IPS-NIHi11 (cell line): ENCODE measurements at regions not wholly inside any gene's neighbourhood (a gene's known extent, or its start where the extent isn't known, plus 50 kb on each side); places are given as distances from the start of the nearest gene placed in this dataset.

ENCODE experiments used
- DNase-seq: peaks from one replicate; pipeline ENCODE4 v3.0.0; 2012; ENCODE audit warnings: mixed read lengths, low spot score

DNA sequence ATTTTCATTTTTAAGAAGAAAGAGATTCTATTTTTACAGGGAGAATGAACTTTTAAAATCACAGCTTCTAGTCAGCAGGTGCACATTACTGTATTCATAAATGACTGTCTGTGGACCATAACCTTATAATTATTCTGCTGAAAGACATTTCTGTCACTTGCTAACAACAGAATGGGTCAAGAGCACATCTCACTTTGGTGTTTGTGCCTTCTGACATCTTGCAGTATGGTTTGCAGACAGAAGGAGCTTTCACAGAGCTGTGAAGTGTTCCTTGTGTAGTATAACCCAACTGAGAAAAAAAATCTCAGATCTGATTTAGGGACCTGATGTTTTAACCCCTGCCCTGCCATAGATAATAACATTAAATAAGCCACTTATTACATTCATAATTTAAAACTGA is 131.4 kb upstream of the CTSO start:
- no peak for DNase-seq

DNA sequence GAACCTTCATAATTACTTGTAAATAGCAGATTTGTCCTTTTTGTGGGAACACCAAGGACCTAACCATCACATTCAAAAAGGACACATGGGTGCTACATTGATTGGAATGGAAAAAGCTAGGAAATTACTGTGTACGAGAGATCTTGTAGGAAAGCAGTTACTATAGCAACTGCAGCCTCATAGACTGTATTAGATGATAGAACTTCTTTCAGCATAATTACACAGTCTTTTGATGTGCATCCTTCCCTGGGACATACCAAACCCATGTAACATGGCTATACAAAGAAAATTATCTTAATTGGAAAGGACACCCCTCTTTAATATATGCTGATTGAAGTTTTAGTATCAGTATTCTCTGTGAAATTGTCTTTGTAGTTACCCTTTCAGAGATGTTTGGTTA is 130.7 kb upstream of the CTSO start:
- no peak for DNase-seq

- no peak for DNase-seq
Measured at GRCh38 chr4:156073976-156074375, 120.3 kb upstream of the CTSO start.

DNA sequence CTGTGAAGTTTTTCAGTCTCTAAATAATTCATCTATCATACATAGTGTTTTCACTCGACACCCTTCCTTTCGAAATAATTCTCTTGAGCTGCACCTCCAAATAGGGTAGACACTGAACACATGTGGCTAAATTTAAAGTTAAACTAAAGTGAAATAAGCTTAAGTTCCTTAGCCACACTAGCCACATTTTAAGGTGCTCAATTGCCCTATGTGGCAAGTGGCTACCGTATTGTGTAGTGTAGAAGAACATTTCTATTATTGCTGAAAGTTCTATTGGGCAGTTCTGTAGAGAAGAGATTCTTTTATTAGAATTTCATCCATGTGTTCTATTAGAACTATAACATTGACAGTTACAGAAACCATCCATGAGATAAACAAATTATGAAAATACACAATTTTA is 107.0 kb upstream of the CTSO start:
- DNase-seq: no peak

GRCh38 chr4:156053174-156053573 is 99.5 kb upstream of the CTSO start:
- no peak for DNase-seq

DNA sequence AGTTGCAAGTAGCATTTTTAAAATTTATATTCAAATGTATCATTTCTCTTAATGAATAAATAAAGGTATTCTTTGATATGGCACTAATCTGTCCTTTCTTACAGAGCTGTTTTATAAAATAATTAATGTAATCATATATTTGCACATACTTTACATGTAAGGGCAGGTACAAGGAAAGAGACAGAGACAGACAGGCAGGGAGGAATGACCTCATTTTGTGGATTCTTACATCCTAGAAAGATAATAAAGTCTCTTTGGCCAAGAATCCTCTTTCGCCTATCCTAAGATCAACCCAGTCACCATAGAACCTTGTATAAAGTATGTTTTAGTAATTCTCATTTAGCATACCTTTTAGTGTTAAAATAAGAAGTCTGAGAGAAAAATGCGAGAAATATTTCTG is 98.5 kb upstream of the CTSO start:
- no peak for DNase-seq

DNA sequence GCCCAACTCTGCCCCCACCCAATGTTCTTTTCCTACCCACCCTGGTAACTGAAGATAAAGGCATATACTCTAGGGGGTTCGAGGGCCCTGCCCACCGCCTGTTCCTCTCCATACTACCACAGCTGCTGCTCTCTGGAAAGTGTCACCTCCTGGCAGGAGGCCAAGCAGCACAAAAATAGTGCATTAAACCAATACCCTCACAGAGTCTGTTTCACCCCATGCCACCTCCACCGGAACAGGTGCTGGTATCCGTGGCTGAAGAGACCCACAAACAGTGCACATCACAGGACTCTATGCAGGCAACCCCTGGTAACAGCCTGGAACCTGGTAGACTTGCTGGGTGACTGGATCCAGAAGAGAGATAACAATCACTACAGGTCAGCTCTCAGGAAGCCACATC is 85.1 kb upstream of the CTSO start:
- no peak for DNase-seq

DNA sequence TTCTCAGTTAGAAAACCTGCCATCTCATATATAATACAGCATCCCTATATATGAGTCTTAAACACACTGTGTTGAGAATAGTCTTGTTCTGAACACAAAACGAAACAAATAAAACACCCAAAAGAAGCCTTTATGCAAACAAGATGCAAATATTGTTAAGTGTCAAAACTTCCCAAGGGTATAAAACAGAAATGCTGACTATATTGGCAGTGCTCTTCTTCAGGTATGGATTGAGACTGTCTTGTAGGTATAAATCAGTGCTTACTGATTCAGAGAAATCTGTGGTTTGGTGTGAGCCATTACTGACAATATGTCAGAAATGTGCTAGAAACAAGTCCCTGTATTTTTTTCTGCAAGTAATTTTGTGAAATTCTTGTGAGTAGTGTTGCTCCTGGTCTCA is 82.8 kb upstream of the CTSO start:
- DNase-seq: no peak

GRCh38 chr4:156029691-156030090 is 76.0 kb upstream of the CTSO start:
- DNase-seq: no peak

GRCh38 chr4:156021298-156021697 is 67.6 kb upstream of the CTSO start:
- DNase-seq: no peak

- DNase-seq: no peak
Measured at GRCh38 chr4:156019246-156019645, 65.6 kb upstream of the CTSO start.

DNA sequence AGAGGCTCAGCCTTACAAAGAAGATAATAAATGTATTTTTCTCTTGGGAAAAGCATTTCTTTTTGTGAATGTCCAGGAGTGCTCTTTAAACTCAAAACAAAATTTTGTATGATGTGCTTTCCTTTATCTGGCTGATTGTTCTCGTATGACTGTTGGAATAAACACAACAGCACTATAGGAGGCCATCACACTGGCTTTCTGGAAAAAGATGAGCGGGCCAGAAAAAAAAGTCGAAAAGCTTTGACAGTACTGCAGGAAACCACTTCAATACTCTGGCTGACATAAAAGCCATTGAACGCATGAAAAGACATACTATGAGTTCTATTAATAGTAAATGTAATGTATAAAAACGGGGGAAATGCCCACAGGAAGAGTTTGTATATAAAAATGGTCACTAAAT is 64.7 kb upstream of the CTSO start:
- DNase-seq: no peak

- DNase-seq: no peak
Measured at GRCh38 chr4:156015781-156016180, 62.1 kb upstream of the CTSO start.

DNA sequence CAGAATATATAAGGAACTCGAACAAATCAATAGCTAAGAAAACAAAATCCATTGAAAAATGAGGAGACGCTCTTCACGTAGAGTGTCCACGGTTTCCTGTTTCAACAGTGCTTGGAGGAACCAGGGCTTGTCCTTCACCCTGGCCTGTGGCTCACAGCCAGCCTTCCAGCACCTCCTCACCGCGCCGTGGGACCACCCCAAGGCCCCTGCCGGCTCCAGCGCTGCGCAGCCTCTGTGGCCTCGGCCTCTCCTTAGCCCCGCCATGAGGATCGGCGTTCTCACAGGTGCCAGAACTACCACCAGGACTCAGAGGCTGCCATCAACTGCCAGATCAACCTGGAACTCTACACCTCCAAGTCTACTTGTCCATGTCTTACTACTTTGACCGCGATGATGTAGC is 52.5 kb upstream of the CTSO start:
- DNase-seq: no peak
